Endothelial cell of umbilical vein (primary cell): ENCODE measurements at regions not wholly inside any gene's neighbourhood (a gene's known extent, or its start where the extent isn't known, plus 50 kb on each side); places are given as distances from the start of the nearest gene placed in this dataset.

Experiments used
- BruUV-seq: library from RNA; stranded (reverse); fragments of 400-500 nt; replicated peaks from 2 replicates; lab custom pipeline; 2021; lab: Mats Ljungman, UMichigan
- CTCF ChIA-PET: fragments of 300-600, 350-600 bp; sonication (Branson Sonifier 250); formaldehyde crosslinking; loops from one replicate; lab custom pipeline; 2021; ENCODE audit warnings: antibody characterized with exemption, inconsistent platforms; lab: Charles Lee
- POLR2A ChIA-PET: fragments of 300-600, 350-600 bp; sonication (Branson Sonifier 250); formaldehyde crosslinking; loops from one replicate; lab custom pipeline; 2021; ENCODE audit warnings: antibody characterized with exemption, inconsistent platforms; lab: Charles Lee
- DNase-seq: peaks from one replicate; pipeline ENCODE4 v3.0.0-alpha.2; 2011; ENCODE audit warnings: low read depth, low spot score
- FAIRE-seq: peaks from 2 replicates; lab custom pipeline; 2011; peaks lifted over from hg19 to GRCh38; lab: Jason Lieb, UNC
- H2AFZ ChIP-seq: 2 replicates; pipeline ENCODE4 v1.6.0; 2012; ENCODE audit warnings: low read depth, low read length, control low read depth, inconsistent platforms
- H3K27ac ChIP-seq: 2 replicates; pipeline ENCODE4 v1.5.1; 2011; ENCODE audit warnings: low read depth, mild to moderate bottlenecking, control low read depth, low read length, moderate library complexity; ENCODE audit not compliant: insufficient read depth
- H3K27me3 ChIP-seq, 2 experiments: 2 replicates each; pipeline versions ENCODE4 v1.6.0 to v1.6.1; 2011; ENCODE audit warnings: low read length in 2 of 2, mixed read lengths in 1 of 2; ENCODE audit not compliant: control insufficient read depth in 2 of 2, insufficient read depth in 2 of 2
- H3K36me3 ChIP-seq, 2 experiments: 2 replicates in 1 of 2; 3 replicates in 1 of 2; pipeline ENCODE4 v1.5.1; 2011; ENCODE audit warnings: low read length in 2 of 2, mild to moderate bottlenecking in 1 of 2, moderate library complexity in 1 of 2; ENCODE audit not compliant: control insufficient read depth in 2 of 2, insufficient read depth in 2 of 2; ENCODE audit errors: extremely low read depth in 1 of 2
- H3K4me1 ChIP-seq: 3 replicates; pipeline ENCODE4 v1.5.1; 2011; ENCODE audit warnings: mild to moderate bottlenecking, low read length; ENCODE audit not compliant: control insufficient read depth, insufficient read depth; ENCODE audit errors: extremely low read depth
- H3K4me2 ChIP-seq: 2 replicates; pipeline ENCODE4 v1.6.1; 2011; ENCODE audit warnings: low read length, control low read depth, mixed read lengths; ENCODE audit not compliant: insufficient read depth
- H3K4me3 ChIP-seq, 3 experiments: fragments of 200-600 bp in 1 of 3; sonication (generic), shearing (Covaris generic) in 1 of 3; replicated peaks in 1 of 3; 2 replicates each; pipeline ENCODE4 v1.5.1; 2011 to 2016; ENCODE audit warnings: control low read depth in 3 of 3, low read length in 3 of 3, mild to moderate bottlenecking in 2 of 3, inconsistent platforms in 1 of 3, low read depth in 1 of 3, moderate library complexity in 1 of 3; ENCODE audit not compliant: insufficient read depth in 1 of 3
- H3K79me2 ChIP-seq: 2 replicates; pipeline ENCODE4 v1.6.0; 2012; ENCODE audit warnings: low read length, inconsistent platforms; ENCODE audit not compliant: control insufficient read depth, insufficient read depth
- H3K9ac ChIP-seq: replicated peaks from 2 replicates; pipeline ENCODE3; 2011; ENCODE audit warnings: low read length, control low read depth; ENCODE audit not compliant: insufficient read depth; ENCODE audit errors: extremely low read depth
- H3K9me1 ChIP-seq: replicated peaks from 3 replicates; pipeline ENCODE4 v1.6.0; 2011; ENCODE audit warnings: mild to moderate bottlenecking, low read length; ENCODE audit not compliant: control insufficient read depth, insufficient read depth; ENCODE audit errors: extremely low read depth
- H3K9me3 ChIP-seq: replicated peaks from 2 replicates; pipeline ENCODE4 v1.5.1; 2012; ENCODE audit warnings: low read length, inconsistent platforms; ENCODE audit not compliant: control insufficient read depth, insufficient read depth
- H4K20me1 ChIP-seq: replicated peaks from 2 replicates; pipeline ENCODE3; 2011; ENCODE audit warnings: mild to moderate bottlenecking, low read length; ENCODE audit not compliant: control insufficient read depth, insufficient read depth; ENCODE audit errors: extremely low read depth
- CTCF ChIP-seq, 2 donors: IDR thresholded peaks; 1 replicate in 1 of 2; 2 replicates in 1 of 2; pipeline ENCODE4 v1.5.1; 2011; ENCODE audit warnings: low read length in 2 of 2, mild to moderate bottlenecking in 2 of 2, moderate library complexity in 2 of 2, control low read depth in 1 of 2, inconsistent platforms in 1 of 2, low read depth in 1 of 2; ENCODE audit not compliant: insufficient read depth in 1 of 2; ENCODE audit errors: extremely low read depth in 1 of 2
- EZH2 ChIP-seq: IDR thresholded peaks from 2 replicates; pipeline ENCODE4 v1.6.1; 2012; ENCODE audit warnings: borderline replicate concordance, low read depth, mild to moderate bottlenecking, moderate library complexity, low read length, inconsistent platforms; ENCODE audit not compliant: severe bottlenecking
- FOS ChIP-seq: IDR thresholded peaks from 2 replicates; pipeline ENCODE4 v1.6.1; 2011; ENCODE audit warnings: mild to moderate bottlenecking, low read length, moderate library complexity, borderline replicate concordance; ENCODE audit not compliant: insufficient read depth
- GATA2 ChIP-seq: IDR thresholded peaks from 2 replicates; pipeline ENCODE4 v1.7.0; 2011; ENCODE audit warnings: low read depth, mild to moderate bottlenecking, moderate library complexity, mixed read lengths, low read length; ENCODE audit not compliant: insufficient read length, insufficient read depth
- JUN ChIP-seq: IDR thresholded peaks from 2 replicates; pipeline ENCODE4 v1.6.1; 2011; ENCODE audit warnings: borderline replicate concordance, low read depth; ENCODE audit not compliant: insufficient read length, insufficient read depth
- MYC ChIP-seq: IDR thresholded peaks from one replicate; pipeline ENCODE4 v1.6.1; 2011; ENCODE audit warnings: mild to moderate bottlenecking, low read depth, low read length
- POLR2A ChIP-seq: IDR thresholded peaks from 2 replicates; pipeline ENCODE4 v1.6.1; 2012; ENCODE audit warnings: low read depth, mild to moderate bottlenecking, control low read depth, low read length
- POLR2AphosphoS5 ChIP-seq: IDR thresholded peaks from 2 replicates; pipeline ENCODE4 v1.6.1; 2012; ENCODE audit warnings: low read depth, mild to moderate bottlenecking, control low read depth, low read length, moderate library complexity; ENCODE audit not compliant: insufficient read depth
- dilution Hi-C: fragments of 300-500 bp; cut with MboI; formaldehyde crosslinking; loops from one replicate; pipeline ENCODE4 v1.15.0; 2019; ENCODE audit warnings: low sequenced_read_pairs; ENCODE audit not compliant: extremely low pct_ligation_motif_present
- intact Hi-C: fragments of 100-400 bp; cut with micrococcal nuclease; formaldehyde crosslinking; loops from one replicate; pipeline ENCODE4 v1.10.0; 2022
- TF ChIP-seq, protein P1 (sequence below): IDR thresholded peaks from 2 replicates; pipeline ENCODE4 v1.6.1; 2011; ENCODE audit not compliant: insufficient read depth, insufficient read length

GRCh38 chrX:127764674-127765073, 287.5 kb downstream of the ACTRT1 start:
- no peaks in the 10 kb centered on the region for H3K9me3 ChIP-seq
- POLR2A ChIA-PET, result no interaction called here
- H3K9ac ChIP-seq, result no peak overlapping the region
- H4K20me1 ChIP-seq, result no peaks in the 10 kb centered on the region
- H3K4me2 ChIP-seq, result no peak overlapping the region
- no peaks in the 10 kb centered on the region for H3K9me1 ChIP-seq
- intact Hi-C loops (no loop called here), dilution Hi-C loops (no loop called here)
- no peaks in the 10 kb centered on the region for H3K27me3 ChIP-seq
- H2AFZ ChIP-seq, result no peak overlapping the region
- DNase-seq (no peak), FAIRE-seq (no peak)
- H3K4me3 ChIP-seq, result no peak overlapping the region
- H3K36me3 ChIP-seq, result no peaks in the 10 kb centered on the region
- H3K4me1 ChIP-seq, result no peaks in the 10 kb centered on the region
- H3K27ac ChIP-seq, result no peak overlapping the region
- BruUV-seq, result no TSS peak
- CTCF ChIA-PET, result no interaction called here
- no peaks in the 10 kb centered on the region for H3K79me2 ChIP-seq
- TF ChIP-seq JUN (no peak), POLR2A (no peak), POLR2AphosphoS5 (no peak), FOS (no peak), CTCF (IDR thresholded peaks at IDR 0.05; ENCODE audit: extremely low read depth in 1 of 2, insufficient read depth in 1 of 2, low read depth in 1 of 2, low read length in 2 of 2) (no peak), EZH2 (no peak), GATA2 (no peak), MYC (no peak)
- TF ChIP-seq, protein P1, sequence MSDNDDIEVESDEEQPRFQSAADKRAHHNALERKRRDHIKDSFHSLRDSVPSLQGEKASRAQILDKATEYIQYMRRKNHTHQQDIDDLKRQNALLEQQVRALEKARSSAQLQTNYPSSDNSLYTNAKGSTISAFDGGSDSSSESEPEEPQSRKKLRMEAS, result no peak
